HepG2 (cell line): ENCODE measurements at regions not wholly inside any gene's neighbourhood (a gene's known extent, or its start where the extent isn't known, plus 50 kb on each side); places are given as distances from the start of the nearest gene placed in this dataset.
"Not testable (repeated sequence)": the region's sequence is repeated elsewhere in the genome, so short reads cannot be mapped to it uniquely, and the experiment has no call there.

Source experiments
- DPF2 ChIP-seq: sonication (generic); formaldehyde crosslinking; IDR thresholded peaks from 2 replicates; pipeline ENCODE4 v1.4.0; 2020; ENCODE audit warnings: mild to moderate bottlenecking, low read depth, missing genetic modification reagents, borderline replicate concordance
- ETV6 ChIP-seq: sonication (generic); formaldehyde crosslinking; conservative IDR thresholded peaks from 2 replicates; pipeline ENCODE4 v1.4.0; 2020; ENCODE audit warnings: missing genetic modification reagents
- MAX ChIP-seq: IDR thresholded peaks from 2 replicates; pipeline ENCODE4 v1.6.1; 2012; ENCODE audit warnings: inconsistent platforms
- POLR2AphosphoS5 ChIP-seq: IDR thresholded peaks from 2 replicates; pipeline ENCODE4 v1.6.1; 2012; ENCODE audit warnings: low read depth, low read length
- RFXAP ChIP-seq: sonication (generic); formaldehyde crosslinking; IDR thresholded peaks from 2 replicates; pipeline ENCODE4 v1.4.0; 2020; ENCODE audit warnings: missing genetic modification reagents, borderline replicate concordance
- SNAI1 ChIP-seq: sonication (generic); formaldehyde crosslinking; IDR thresholded peaks from 2 replicates; pipeline ENCODE4 v1.5.0; 2020; ENCODE audit warnings: mild to moderate bottlenecking, missing genetic modification reagents, borderline replicate concordance
- TBL1XR1 ChIP-seq: fragments of 150-350 bp; IDR thresholded peaks from 2 replicates; pipeline ENCODE4 v1.6.1; 2014; ENCODE audit warnings: borderline replicate concordance, low read length; ENCODE audit not compliant: partially characterized antibody
- ZBTB40 ChIP-seq, 2 experiments: fragments of 450-650 bp in 1 of 2; sonication (generic) in 1 of 2; formaldehyde crosslinking in 1 of 2; IDR thresholded peaks; 2 replicates each; pipeline versions ENCODE4 v1.6.1 to v1.8.0; 2016 to 2022; ENCODE audit warnings: antibody characterized with exemption in 1 of 2, mild to moderate bottlenecking in 1 of 2, missing genetic modification reagents in 1 of 2
- ZNF274 ChIP-seq: sonication (generic); formaldehyde crosslinking; IDR thresholded peaks from 2 replicates; pipeline ENCODE4 v1.5.1; 2020; ENCODE audit warnings: mild to moderate bottlenecking, missing genetic modification reagents
- ZNF678 ChIP-seq: sonication (generic); formaldehyde crosslinking; IDR thresholded peaks from 2 replicates; pipeline ENCODE4 v1.4.0; 2020; ENCODE audit warnings: mild to moderate bottlenecking, missing genetic modification reagents
- ZNF768 ChIP-seq: sonication (generic); formaldehyde crosslinking; IDR thresholded peaks from 2 replicates; pipeline ENCODE4 v1.4.0; 2020; ENCODE audit warnings: missing genetic modification reagents
- TF ChIP-seq, protein P1 (sequence below): sonication (generic); formaldehyde crosslinking; IDR thresholded peaks from 2 replicates; pipeline ENCODE4 v1.5.0; 2020; ENCODE audit warnings: mild to moderate bottlenecking, missing genetic modification reagents, moderate library complexity
- TF ChIP-seq, protein P2 (sequence below): sonication (generic); formaldehyde crosslinking; IDR thresholded peaks from 2 replicates; pipeline ENCODE4 v1.4.0; 2020; ENCODE audit warnings: missing genetic modification reagents
- TF ChIP-seq, protein P3 (sequence below): sonication (generic); formaldehyde crosslinking; conservative IDR thresholded peaks from 2 replicates; pipeline ENCODE4 v1.4.0; 2020; ENCODE audit warnings: missing genetic modification reagents

DNA sequence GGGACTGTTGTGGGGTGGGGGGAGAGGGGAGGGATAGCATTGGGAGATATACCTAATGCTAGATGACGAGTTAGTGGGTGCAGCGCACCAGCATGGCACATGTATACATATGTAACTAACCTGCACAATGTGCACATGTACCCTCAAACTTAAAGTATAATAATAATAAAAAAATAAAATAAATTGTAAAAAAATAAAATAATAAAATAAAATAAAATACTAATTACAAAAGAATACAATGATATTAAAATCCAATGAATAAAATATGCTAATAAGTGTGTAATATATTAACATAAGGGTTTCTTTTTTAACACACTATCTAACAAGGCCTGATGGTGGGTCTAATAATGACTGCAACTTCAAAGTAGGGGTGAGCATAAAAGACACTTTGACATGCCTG lies 177.6 kb downstream of the CPEB2 start:
- TF ChIP-seq, protein P1, sequence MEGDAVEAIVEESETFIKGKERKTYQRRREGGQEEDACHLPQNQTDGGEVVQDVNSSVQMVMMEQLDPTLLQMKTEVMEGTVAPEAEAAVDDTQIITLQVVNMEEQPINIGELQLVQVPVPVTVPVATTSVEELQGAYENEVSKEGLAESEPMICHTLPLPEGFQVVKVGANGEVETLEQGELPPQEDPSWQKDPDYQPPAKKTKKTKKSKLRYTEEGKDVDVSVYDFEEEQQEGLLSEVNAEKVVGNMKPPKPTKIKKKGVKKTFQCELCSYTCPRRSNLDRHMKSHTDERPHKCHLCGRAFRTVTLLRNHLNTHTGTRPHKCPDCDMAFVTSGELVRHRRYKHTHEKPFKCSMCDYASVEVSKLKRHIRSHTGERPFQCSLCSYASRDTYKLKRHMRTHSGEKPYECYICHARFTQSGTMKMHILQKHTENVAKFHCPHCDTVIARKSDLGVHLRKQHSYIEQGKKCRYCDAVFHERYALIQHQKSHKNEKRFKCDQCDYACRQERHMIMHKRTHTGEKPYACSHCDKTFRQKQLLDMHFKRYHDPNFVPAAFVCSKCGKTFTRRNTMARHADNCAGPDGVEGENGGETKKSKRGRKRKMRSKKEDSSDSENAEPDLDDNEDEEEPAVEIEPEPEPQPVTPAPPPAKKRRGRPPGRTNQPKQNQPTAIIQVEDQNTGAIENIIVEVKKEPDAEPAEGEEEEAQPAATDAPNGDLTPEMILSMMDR (CRISPR knock-in tag) = not testable (repeated sequence)
- TF ChIP-seq, protein P2, sequence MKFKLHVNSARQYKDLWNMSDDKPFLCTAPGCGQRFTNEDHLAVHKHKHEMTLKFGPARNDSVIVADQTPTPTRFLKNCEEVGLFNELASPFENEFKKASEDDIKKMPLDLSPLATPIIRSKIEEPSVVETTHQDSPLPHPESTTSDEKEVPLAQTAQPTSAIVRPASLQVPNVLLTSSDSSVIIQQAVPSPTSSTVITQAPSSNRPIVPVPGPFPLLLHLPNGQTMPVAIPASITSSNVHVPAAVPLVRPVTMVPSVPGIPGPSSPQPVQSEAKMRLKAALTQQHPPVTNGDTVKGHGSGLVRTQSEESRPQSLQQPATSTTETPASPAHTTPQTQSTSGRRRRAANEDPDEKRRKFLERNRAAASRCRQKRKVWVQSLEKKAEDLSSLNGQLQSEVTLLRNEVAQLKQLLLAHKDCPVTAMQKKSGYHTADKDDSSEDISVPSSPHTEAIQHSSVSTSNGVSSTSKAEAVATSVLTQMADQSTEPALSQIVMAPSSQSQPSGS (CRISPR knock-in tag) = not testable (repeated sequence)
- not testable (repeated sequence) for TF ChIP-seq ZNF678 (CRISPR knock-in tag); DPF2 (CRISPR knock-in tag); TBL1XR1; POLR2AphosphoS5; ZNF768; RFXAP (CRISPR knock-in tag); ETV6 (CRISPR knock-in tag); ZBTB40 (IDR thresholded peaks at IDR 0.05); ZBTB40 (CRISPR knock-in tag; IDR thresholded peaks at IDR 0.05); ZNF274 (CRISPR knock-in tag); SNAI1 (CRISPR knock-in tag); MAX
- TF ChIP-seq, protein P3, sequence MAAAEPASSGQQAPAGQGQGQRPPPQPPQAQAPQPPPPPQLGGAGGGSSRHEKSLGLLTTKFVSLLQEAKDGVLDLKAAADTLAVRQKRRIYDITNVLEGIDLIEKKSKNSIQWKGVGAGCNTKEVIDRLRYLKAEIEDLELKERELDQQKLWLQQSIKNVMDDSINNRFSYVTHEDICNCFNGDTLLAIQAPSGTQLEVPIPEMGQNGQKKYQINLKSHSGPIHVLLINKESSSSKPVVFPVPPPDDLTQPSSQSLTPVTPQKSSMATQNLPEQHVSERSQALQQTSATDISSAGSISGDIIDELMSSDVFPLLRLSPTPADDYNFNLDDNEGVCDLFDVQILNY = not testable (repeated sequence)
